PC-9 (cell line): ENCODE measurements at regions not wholly inside any gene's neighbourhood (a gene's known extent, or its start where the extent isn't known, plus 50 kb on each side); places are given as distances from the start of the nearest gene placed in this dataset.

Experiments used
- BruUV-seq: library from RNA; stranded (reverse); fragments of 400-500 nt; replicated peaks from 2 replicates; lab custom pipeline; 2021; lab: Mats Ljungman, UMichigan
- CTCF ChIA-PET: fragments of 300-600 bp; sonication (Branson Sonifier 250); formaldehyde crosslinking; loops from one replicate; lab custom pipeline; 2022; ENCODE audit warnings: antibody characterized with exemption; lab: Charles Lee
- POLR2A ChIA-PET: fragments of 300-600 bp; sonication (Branson Sonifier 250); formaldehyde crosslinking; loops from one replicate; lab custom pipeline; 2022; ENCODE audit warnings: antibody characterized with exemption; ENCODE audit not compliant: unreplicated experiment; lab: Charles Lee
- DNase-seq, 2 experiments: peaks; one replicate each; pipeline versions ENCODE4 v3.0.0 to v3.0.0-alpha.2; 2015 to 2022; ENCODE audit warnings: mixed read lengths in 1 of 2
- H2AFZ ChIP-seq: fragments of 200-600 bp; sonication (generic); 2 replicates; pipeline ENCODE4 v1.8.1; 2017; ENCODE audit warnings: antibody characterized with exemption
- H3F3A ChIP-seq: fragments of 200-600 bp; sonication (generic); 2 replicates; pipeline ENCODE4 v1.8.1; 2017; ENCODE audit warnings: antibody characterized with exemption, mild to moderate bottlenecking, low read depth; ENCODE audit not compliant: insufficient read depth
- H3K27ac ChIP-seq: fragments of 200-600 bp; sonication (generic); 2 replicates; pipeline ENCODE4 v1.6.1; 2016; ENCODE audit warnings: mixed run types
- H3K27me3 ChIP-seq: fragments of 200-600 bp; sonication (generic); 2 replicates; pipeline ENCODE4 v1.6.1; 2016; ENCODE audit warnings: low read depth, mixed run types; ENCODE audit not compliant: insufficient read depth
- H3K36me3 ChIP-seq: fragments of 200-600 bp; sonication (generic); 2 replicates; pipeline ENCODE4 v1.6.1; 2016; ENCODE audit warnings: low read depth, mixed run types
- H3K4me1 ChIP-seq: fragments of 200-600 bp; sonication (generic); replicated peaks from 2 replicates; pipeline ENCODE4 v1.6.1; 2016; ENCODE audit warnings: mixed run types; ENCODE audit not compliant: insufficient read depth
- H3K4me2 ChIP-seq: fragments of 200-600 bp; sonication (generic); 2 replicates; pipeline ENCODE4 v1.6.1; 2017; ENCODE audit warnings: mixed run types
- H3K4me3 ChIP-seq: fragments of 200-600 bp; sonication (generic); 2 replicates; pipeline ENCODE4 v1.6.1; 2016; ENCODE audit warnings: mixed run types
- H3K79me2 ChIP-seq: fragments of 200-600 bp; sonication (generic); 2 replicates; pipeline ENCODE4 v1.6.1; 2017; ENCODE audit warnings: low read depth, mixed run types
- H3K9me2 ChIP-seq: fragments of 200-600 bp; sonication (generic); 2 replicates; pipeline ENCODE4 v1.8.1; 2017; ENCODE audit warnings: mild to moderate bottlenecking; ENCODE audit not compliant: insufficient read depth
- H3K9me3 ChIP-seq: fragments of 200-600 bp; sonication (generic); 2 replicates; pipeline ENCODE4 v1.8.1; 2016; ENCODE audit warnings: low read depth; ENCODE audit not compliant: insufficient read depth
- H4K20me1 ChIP-seq: fragments of 200-600 bp; sonication (generic); 2 replicates; pipeline ENCODE4 v1.8.1; 2017; ENCODE audit not compliant: insufficient read depth
- EZH2 ChIP-seq: fragments of 200-600 bp; sonication (generic); IDR thresholded peaks from 2 replicates; pipeline ENCODE4 v1.8.0; 2017; ENCODE audit warnings: antibody characterized with exemption, low read depth
- intact Hi-C: fragments of 100-400 bp; cut with micrococcal nuclease; formaldehyde crosslinking; loops from one replicate; pipeline ENCODE4 v1.10.0; 2022; ENCODE audit not compliant: unreplicated experiment
- TF ChIP-seq, protein P1 (sequence below): fragments of 200-600 bp; sonication (generic); conservative IDR thresholded peaks from 2 replicates; pipeline ENCODE4 v1.6.1; 2017; ENCODE audit warnings: mixed run types, antibody characterized with exemption, mild to moderate bottlenecking, moderate library complexity

DNA sequence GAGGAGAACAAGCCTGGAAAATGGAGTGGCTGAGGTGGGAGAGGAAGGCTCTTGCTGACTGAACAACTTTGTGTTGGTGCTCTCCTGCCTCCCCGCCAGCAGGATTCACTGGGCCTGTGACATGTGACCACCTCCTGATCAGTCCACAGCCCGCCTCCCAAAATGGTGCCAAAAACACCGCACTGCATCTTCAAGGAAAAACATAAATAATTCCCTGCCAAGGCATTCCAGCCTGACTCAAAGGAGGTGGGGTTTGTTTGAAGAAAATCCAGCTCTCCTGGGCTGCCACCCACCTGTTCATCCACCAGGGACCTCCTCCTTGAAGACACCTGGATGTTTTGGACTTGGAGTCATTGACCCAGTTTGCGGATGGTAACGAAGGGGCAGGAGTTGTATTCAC is 83.8 kb upstream of the PIWIL1 start:
- Histone ChIP-seq H2AFZ (no peak overlapping the region), H3K36me3 (no peaks in the 10 kb centered on the region)
- DNase-seq: no peak

DNA sequence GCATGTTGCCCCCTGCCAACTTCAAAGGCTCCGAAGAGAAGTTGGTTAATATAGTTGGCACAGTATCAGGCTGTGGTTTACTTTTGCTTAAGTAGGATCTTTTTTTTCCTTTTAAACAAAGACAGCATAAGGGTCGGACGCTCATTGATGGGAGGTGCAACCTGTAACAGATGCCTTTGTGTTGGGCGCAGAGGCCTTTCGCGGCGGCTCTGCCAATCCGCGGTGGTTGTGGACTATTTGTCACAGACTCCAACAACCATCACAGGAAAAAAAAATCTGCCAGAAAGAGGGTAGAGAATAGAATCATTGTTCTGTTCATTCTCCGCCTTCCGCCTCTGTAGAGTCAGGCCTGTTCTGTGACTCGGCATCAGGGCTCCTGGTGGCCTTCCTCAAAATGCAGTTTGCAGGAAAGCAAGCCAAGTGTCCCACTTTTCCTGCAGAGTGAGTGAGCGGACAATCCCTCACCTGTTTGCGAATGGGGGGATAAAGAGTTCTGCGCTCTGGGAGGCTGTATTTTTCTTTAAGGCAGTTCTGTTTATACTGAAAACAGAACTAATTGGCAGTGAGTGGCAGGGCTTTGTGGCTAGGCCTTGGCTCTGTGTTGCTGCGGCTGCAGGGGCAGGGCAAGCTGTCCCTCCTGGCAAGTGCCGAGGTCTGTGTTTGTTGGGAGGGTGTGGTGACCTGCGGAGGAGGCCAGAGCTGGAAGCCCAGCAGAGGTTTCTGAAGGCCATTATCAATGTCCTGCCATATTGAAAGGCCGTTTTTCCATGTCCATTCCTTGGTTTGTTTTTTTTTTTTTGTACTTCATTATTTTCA is 83.0 kb upstream of the PIWIL1 start:
- Histone ChIP-seq H3K9me3 (no peaks in the 10 kb centered on the region), H3K4me1 (no peaks in the 10 kb centered on the region), H4K20me1 (no peaks in the 10 kb centered on the region), H3K79me2 (no peaks in the 10 kb centered on the region), H3K9me2 (no peaks in the 10 kb centered on the region), H3F3A (no peaks in the 10 kb centered on the region), H2AFZ (no peak overlapping the region), H3K27me3 (peaks cover 5% of the 10 kb centered on the region; the same call in 1 of the 2 replicates), H3K36me3 (no peaks in the 10 kb centered on the region), H3K27ac (no peak overlapping the region), H3K4me2 (no peak overlapping the region), H3K4me3 (no peak overlapping the region)
- TF ChIP-seq, protein P1, sequence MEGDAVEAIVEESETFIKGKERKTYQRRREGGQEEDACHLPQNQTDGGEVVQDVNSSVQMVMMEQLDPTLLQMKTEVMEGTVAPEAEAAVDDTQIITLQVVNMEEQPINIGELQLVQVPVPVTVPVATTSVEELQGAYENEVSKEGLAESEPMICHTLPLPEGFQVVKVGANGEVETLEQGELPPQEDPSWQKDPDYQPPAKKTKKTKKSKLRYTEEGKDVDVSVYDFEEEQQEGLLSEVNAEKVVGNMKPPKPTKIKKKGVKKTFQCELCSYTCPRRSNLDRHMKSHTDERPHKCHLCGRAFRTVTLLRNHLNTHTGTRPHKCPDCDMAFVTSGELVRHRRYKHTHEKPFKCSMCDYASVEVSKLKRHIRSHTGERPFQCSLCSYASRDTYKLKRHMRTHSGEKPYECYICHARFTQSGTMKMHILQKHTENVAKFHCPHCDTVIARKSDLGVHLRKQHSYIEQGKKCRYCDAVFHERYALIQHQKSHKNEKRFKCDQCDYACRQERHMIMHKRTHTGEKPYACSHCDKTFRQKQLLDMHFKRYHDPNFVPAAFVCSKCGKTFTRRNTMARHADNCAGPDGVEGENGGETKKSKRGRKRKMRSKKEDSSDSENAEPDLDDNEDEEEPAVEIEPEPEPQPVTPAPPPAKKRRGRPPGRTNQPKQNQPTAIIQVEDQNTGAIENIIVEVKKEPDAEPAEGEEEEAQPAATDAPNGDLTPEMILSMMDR: no peak
- no peak for TF ChIP-seq EZH2
- ChIA-PET POLR2A (no interaction called here), CTCF (no interaction called here)
- DNase-seq: no peak
- intact Hi-C loops: no loop called here
- BruUV-seq: no TSS peak

More for the DNA sequence above, 83.8 kb upstream of the PIWIL1 start:
- no peaks in the 10 kb centered on the region for H3F3A ChIP-seq
- intact Hi-C loops: no loop called here
- no peaks in the 10 kb centered on the region for H3K9me2 ChIP-seq
- H3K79me2 ChIP-seq: no peaks in the 10 kb centered on the region
- H3K27ac ChIP-seq: no peak overlapping the region
- H3K4me2 ChIP-seq: no peak overlapping the region
- H3K4me3 ChIP-seq: no peak overlapping the region
- no TSS peak for BruUV-seq
- H3K4me1 ChIP-seq: no peaks in the 10 kb centered on the region
- no peaks in the 10 kb centered on the region for H4K20me1 ChIP-seq
- POLR2A ChIA-PET: no interaction called here
- H3K27me3 ChIP-seq: peaks cover 5% of the 10 kb centered on the region; the same call in 1 of the 2 replicates
- no peak for TF ChIP-seq EZH2
- TF ChIP-seq, protein P1: no peak
- H3K9me3 ChIP-seq: no peaks in the 10 kb centered on the region
- CTCF ChIA-PET: no interaction called here

DNA sequence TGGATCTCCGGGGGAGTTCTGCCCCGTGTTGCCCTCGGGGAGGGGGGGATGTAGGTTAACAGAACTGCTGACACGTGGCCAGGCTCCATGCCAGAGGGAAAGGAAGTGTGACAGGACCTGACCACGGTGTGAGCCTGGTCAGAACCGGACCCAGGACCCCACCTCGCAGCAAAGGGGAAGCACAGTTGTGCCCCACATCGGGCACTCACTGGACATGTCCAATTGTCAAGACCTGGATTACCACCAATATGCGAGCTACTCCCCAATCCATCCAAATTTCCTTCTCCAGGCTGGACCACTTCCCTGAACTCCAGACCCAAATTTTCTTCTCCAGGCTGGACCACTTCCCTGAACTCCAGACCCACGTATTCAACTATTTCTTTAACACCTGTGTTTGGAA is 78.8 kb upstream of the PIWIL1 start:
- intact Hi-C loops: no loop called here
- no TSS peak for BruUV-seq
- Histone ChIP-seq H2AFZ (no peak overlapping the region), H3K27me3 (peaks cover 8% of the 10 kb centered on the region; the same call in 1 of the 2 replicates), H3K4me2 (no peak overlapping the region), H3K36me3 (no peaks in the 10 kb centered on the region), H3K9me3 (no peaks in the 10 kb centered on the region), H3K79me2 (no peaks in the 10 kb centered on the region), H3K4me1 (no peaks in the 10 kb centered on the region), H4K20me1 (no peaks in the 10 kb centered on the region), H3K27ac (no peak overlapping the region), H3K4me3 (no peak overlapping the region), H3F3A (no peaks in the 10 kb centered on the region), H3K9me2 (no peaks in the 10 kb centered on the region)
- DNase-seq: no peak
- ChIA-PET CTCF (no interaction called here), POLR2A (no interaction called here)
- TF ChIP-seq, protein P1: no peak
- no peak for TF ChIP-seq EZH2
